Renal pelvis (tissue), 1 donor: ENCODE measurements at regions not wholly inside any gene's neighbourhood (a gene's known extent, or its start where the extent isn't known, plus 50 kb on each side); places are given as distances from the start of the nearest gene placed in this dataset.
A peak's percentile ranks its signal among the peaks of the same experiment; 100 is the strongest.

Source experiments
- DNase-seq: peaks from one replicate; pipeline ENCODE4 v3.0.0-alpha.2; 2013

- no peak for DNase-seq
Observed at GRCh38 chr5:153880106-153880505, 158.6 kb downstream of the FAM114A2 start.

GRCh38 chr5:153879596-153879995 lies 159.1 kb downstream of the FAM114A2 start:
- no peak for DNase-seq

- no peak for DNase-seq
Observed at GRCh38 chr5:153866176-153866575, 172.5 kb downstream of the FAM114A2 start.

GRCh38 chr5:153865016-153865415 lies 173.7 kb downstream of the FAM114A2 start:
- peak; percentile 58 for DNase-seq

GRCh38 chr5:153863951-153864350 lies 174.8 kb downstream of the FAM114A2 start:
- no peak for DNase-seq
